Mesenchymal stem cell (in vitro differentiated cells and primary cell): ENCODE measurements at regions not wholly inside any gene's neighbourhood (a gene's known extent, or its start where the extent isn't known, plus 50 kb on each side); places are given as distances from the start of the nearest gene placed in this dataset.
A peak's percentile ranks its signal among the peaks of the same experiment; 100 is the strongest.
"Not testable (repeated sequence)": the region's sequence is repeated elsewhere in the genome, so short reads cannot be mapped to it uniquely, and the experiment has no call there.

ENCODE experiments used
- DNase-seq: peaks from one replicate; pipeline ENCODE4 v3.0.0-alpha.2; 2013
- H2AFZ ChIP-seq: one replicate; pipeline ENCODE4 v1.6.1; 2013; ENCODE audit warnings: low read depth, mild to moderate bottlenecking, control low read depth, inconsistent platforms, low read length, moderate library complexity
- H2AK5ac ChIP-seq: 2 replicates; pipeline ENCODE4 v1.6.1; 2013; ENCODE audit warnings: low read length, moderate library complexity, mild to moderate bottlenecking, inconsistent platforms; ENCODE audit not compliant: severe bottlenecking
- H2BK120ac ChIP-seq: one replicate; pipeline ENCODE4 v1.6.1; 2013; ENCODE audit warnings: low read depth, mild to moderate bottlenecking, inconsistent platforms, low read length, moderate library complexity
- H2BK12ac ChIP-seq, 2 experiments: one replicate each; pipeline ENCODE4 v1.6.1; 2013; ENCODE audit warnings: inconsistent platforms in 2 of 2, low read length in 2 of 2, mild to moderate bottlenecking in 2 of 2, moderate library complexity in 2 of 2, control low read depth in 1 of 2
- H2BK15ac ChIP-seq: one replicate; pipeline ENCODE4 v1.6.1; 2013; ENCODE audit warnings: mild to moderate bottlenecking, low read depth, inconsistent platforms; ENCODE audit not compliant: poor library complexity, severe bottlenecking
- H2BK5ac ChIP-seq: 2 replicates; pipeline ENCODE4 v1.6.1; 2013; ENCODE audit warnings: low read depth, mild to moderate bottlenecking, low read length, control low read depth, inconsistent platforms; ENCODE audit not compliant: poor library complexity, severe bottlenecking
- H3K14ac ChIP-seq, 2 experiments: one replicate each; pipeline ENCODE4 v1.6.1; 2013; ENCODE audit warnings: inconsistent platforms in 2 of 2, low read length in 2 of 2, control low read depth in 1 of 2, mild to moderate bottlenecking in 1 of 2, moderate library complexity in 1 of 2
- H3K18ac ChIP-seq, 2 experiments: one replicate each; pipeline ENCODE4 v1.6.1; 2013; ENCODE audit warnings: inconsistent platforms in 2 of 2, low read length in 2 of 2, control low read depth in 1 of 2, low read depth in 1 of 2, mild to moderate bottlenecking in 1 of 2
- H3K23ac ChIP-seq, 2 experiments: one replicate each; pipeline ENCODE4 v1.6.1; 2013; ENCODE audit warnings: inconsistent platforms in 2 of 2, low read length in 2 of 2, mild to moderate bottlenecking in 2 of 2, moderate library complexity in 2 of 2, control low read depth in 1 of 2
- H3K27ac ChIP-seq: 2 replicates; pipeline ENCODE4 v1.5.1; 2013; ENCODE audit warnings: mild to moderate bottlenecking, moderate library complexity, low read length, control low read depth, inconsistent platforms; ENCODE audit not compliant: poor library complexity, severe bottlenecking
- H3K27me3 ChIP-seq, 2 experiments: 2 replicates each; pipeline versions ENCODE4 v1.6.1 to v1.7.0; 2013; ENCODE audit warnings: low read length in 2 of 2, mild to moderate bottlenecking in 2 of 2, moderate library complexity in 2 of 2, control low read depth in 1 of 2, inconsistent platforms in 1 of 2; ENCODE audit not compliant: control insufficient read depth in 1 of 2, insufficient read depth in 1 of 2
- H3K36me3 ChIP-seq, 2 experiments: 2 replicates each; pipeline versions ENCODE4 v1.6.1 to v1.7.0; 2013; ENCODE audit warnings: low read length in 2 of 2, control low read depth in 1 of 2, inconsistent platforms in 1 of 2, low read depth in 1 of 2, mild to moderate bottlenecking in 1 of 2; ENCODE audit not compliant: insufficient read depth in 2 of 2, control insufficient read depth in 1 of 2
- H3K4ac ChIP-seq, 2 experiments: one replicate each; pipeline ENCODE4 v1.6.1; 2013; ENCODE audit warnings: inconsistent platforms in 2 of 2, low read length in 2 of 2, mild to moderate bottlenecking in 2 of 2, moderate library complexity in 2 of 2, control low read depth in 1 of 2, low read depth in 1 of 2
- H3K4me1 ChIP-seq: 2 replicates; pipeline ENCODE4 v1.6.1; 2013; ENCODE audit warnings: low read depth, low read length, control low read depth; ENCODE audit not compliant: control insufficient read depth, insufficient read depth
- H3K4me2 ChIP-seq: 2 replicates; pipeline ENCODE4 v1.6.1; 2013; ENCODE audit warnings: low read length, mild to moderate bottlenecking, inconsistent platforms; ENCODE audit not compliant: poor library complexity, severe bottlenecking
- H3K4me3 ChIP-seq, 2 experiments: 2 replicates each; pipeline versions ENCODE4 v1.5.1 to v1.7.0; 2013; ENCODE audit warnings: low read length in 2 of 2, mild to moderate bottlenecking in 2 of 2, control low read depth in 1 of 2, low read depth in 1 of 2; ENCODE audit not compliant: insufficient read depth in 1 of 2
- H3K79me1 ChIP-seq: replicated peaks from 2 replicates; pipeline ENCODE4 v1.6.1; 2013; ENCODE audit warnings: mild to moderate bottlenecking, control low read depth, low read length, inconsistent platforms; ENCODE audit not compliant: poor library complexity, severe bottlenecking
- H3K9ac ChIP-seq: 2 replicates; pipeline ENCODE4 v1.7.0; 2013; ENCODE audit warnings: mild to moderate bottlenecking, low read length, moderate library complexity
- H3K9me3 ChIP-seq: 2 replicates; pipeline ENCODE4 v1.7.0; 2013; ENCODE audit warnings: mild to moderate bottlenecking, low read length; ENCODE audit not compliant: control insufficient read depth
- H4K8ac ChIP-seq: one replicate; pipeline ENCODE4 v1.6.1; 2013; ENCODE audit warnings: inconsistent platforms, mild to moderate bottlenecking, low read length, moderate library complexity
- H4K91ac ChIP-seq: one replicate; pipeline ENCODE4 v1.6.1; 2013; ENCODE audit warnings: mild to moderate bottlenecking, low read length, inconsistent platforms
- WGBS: methylation state at CpG from one replicate; pipeline ENCODE4 v1.1.7; 2013; ENCODE audit warnings: mixed read lengths; 5-methylcytosine and 5-hydroxymethylcytosine counted together

GRCh38 chr1:239985044-239985443 is 106.6 kb upstream of the FMN2 start:
- H3K4me1 ChIP-seq = no peaks in the 10 kb centered on the region
- peaks cover 12% of the 10 kb centered on the region for H3K9me3 ChIP-seq
- peaks cover 7 to 48% of the 10 kb centered on the region in 2 experiments for H3K27me3 ChIP-seq
- no peak overlapping the region for H2AK5ac ChIP-seq
- no peak overlapping the region for H3K4ac ChIP-seq
- H3K36me3 ChIP-seq = no peaks in the 10 kb centered on the region
- no peak overlapping the region for H3K27ac ChIP-seq
- no peak overlapping the region for H3K9ac ChIP-seq
- no peak overlapping the region for H3K23ac ChIP-seq
- no peak overlapping the region for H4K91ac ChIP-seq
- WGBS = no CpG with 5 or more reads among the region's 4 CpGs
- no peak overlapping the region for H2BK15ac ChIP-seq
- no peaks in the 10 kb centered on the region for H3K79me1 ChIP-seq
- H3K14ac ChIP-seq = no peak overlapping the region
- H3K18ac ChIP-seq = no peak overlapping the region
- no peak overlapping the region for H3K4me3 ChIP-seq
- H2BK5ac ChIP-seq = no peak overlapping the region
- no peak overlapping the region for H4K8ac ChIP-seq
- DNase-seq = no peak
- no peak overlapping the region for H2AFZ ChIP-seq
- H2BK120ac ChIP-seq = no peak overlapping the region
- H3K4me2 ChIP-seq = no peak overlapping the region
- H2BK12ac ChIP-seq = no peak overlapping the region

- H3K14ac ChIP-seq = no peak overlapping the region
- H3K23ac ChIP-seq = no peak overlapping the region
- H3K79me1 ChIP-seq = no peaks in the 10 kb centered on the region
- H3K18ac ChIP-seq = no peak overlapping the region
- no peaks in the 10 kb centered on the region for H3K4me1 ChIP-seq
- no peak overlapping the region for H3K4me3 ChIP-seq
- no peak overlapping the region for H3K4ac ChIP-seq
- H3K27me3 ChIP-seq = peaks cover 9 to 52% of the 10 kb centered on the region in 2 experiments
- no peaks in the 10 kb centered on the region for H3K36me3 ChIP-seq
- H4K91ac ChIP-seq = no peak overlapping the region
- H2BK120ac ChIP-seq = no peak overlapping the region
- no peak overlapping the region for H2BK15ac ChIP-seq
- no peak overlapping the region for H3K9ac ChIP-seq
- no peak overlapping the region for H2AFZ ChIP-seq
- no peak overlapping the region for H3K4me2 ChIP-seq
- H2BK12ac ChIP-seq = no peak overlapping the region
- 35% methylated on average over 2 of the region's 2 CpGs for WGBS
- peak; percentile 45 for DNase-seq
- H3K9me3 ChIP-seq = peaks cover 9% of the 10 kb centered on the region
- H2AK5ac ChIP-seq = no peak overlapping the region
- H4K8ac ChIP-seq = no peak overlapping the region
- no peak overlapping the region for H3K27ac ChIP-seq
- no peak overlapping the region for H2BK5ac ChIP-seq
Measured at GRCh38 chr1:239987103-239987745, 104.5 kb upstream of the FMN2 start.

- no peaks in the 10 kb centered on the region for H3K9me3 ChIP-seq
- no peak overlapping the region for H3K23ac ChIP-seq
- H4K91ac ChIP-seq = no peak overlapping the region
- no peak overlapping the region for H3K18ac ChIP-seq
- no peak overlapping the region for H2AFZ ChIP-seq
- no peak for DNase-seq
- H3K36me3 ChIP-seq = no peaks in the 10 kb centered on the region
- no peak overlapping the region for H3K14ac ChIP-seq
- no peak overlapping the region for H2BK12ac ChIP-seq
- H3K4me3 ChIP-seq = no peak overlapping the region
- no peak overlapping the region for H2BK120ac ChIP-seq
- no peak overlapping the region for H2BK5ac ChIP-seq
- 74% methylated on average over 2 of the region's 2 CpGs for WGBS
- no peak overlapping the region for H2BK15ac ChIP-seq
- H3K4ac ChIP-seq = no peak overlapping the region
- no peak overlapping the region for H3K27ac ChIP-seq
- H2AK5ac ChIP-seq = no peak overlapping the region
- H3K27me3 ChIP-seq = peaks cover 9 to 58% of the 10 kb centered on the region in 2 experiments
- no peaks in the 10 kb centered on the region for H3K79me1 ChIP-seq
- H3K9ac ChIP-seq = no peak overlapping the region
- no peak overlapping the region for H3K4me2 ChIP-seq
- no peaks in the 10 kb centered on the region for H3K4me1 ChIP-seq
- H4K8ac ChIP-seq = no peak overlapping the region
Measured at GRCh38 chr1:239989990-239990389, 101.7 kb upstream of the FMN2 start.

GRCh38 chr1:239992566-239992965 is 99.1 kb upstream of the FMN2 start:
- not testable (repeated sequence) for H2BK15ac ChIP-seq, H2BK12ac ChIP-seq, H3K4me3 ChIP-seq, H3K4ac ChIP-seq, H3K4me1 ChIP-seq, H3K4me2 ChIP-seq, H2BK5ac ChIP-seq, H3K9me3 ChIP-seq, H4K8ac ChIP-seq, H3K9ac ChIP-seq, H2BK120ac ChIP-seq, H2AFZ ChIP-seq, H3K14ac ChIP-seq, H3K18ac ChIP-seq, H3K23ac ChIP-seq, H2AK5ac ChIP-seq, H3K36me3 ChIP-seq, H4K91ac ChIP-seq, DNase-seq, H3K27ac ChIP-seq, H3K79me1 ChIP-seq
- WGBS = 80% methylated on average over 8 of the region's 8 CpGs
- H3K27me3 ChIP-seq = peaks cover 12 to 76% of the 10 kb centered on the region in 2 experiments
